ENCODE measurements at regions not wholly inside any gene's neighbourhood (a gene's known extent, or its start where the extent isn't known, plus 50 kb on each side); places are given as distances from the start of the nearest gene placed in this dataset.

DNA sequence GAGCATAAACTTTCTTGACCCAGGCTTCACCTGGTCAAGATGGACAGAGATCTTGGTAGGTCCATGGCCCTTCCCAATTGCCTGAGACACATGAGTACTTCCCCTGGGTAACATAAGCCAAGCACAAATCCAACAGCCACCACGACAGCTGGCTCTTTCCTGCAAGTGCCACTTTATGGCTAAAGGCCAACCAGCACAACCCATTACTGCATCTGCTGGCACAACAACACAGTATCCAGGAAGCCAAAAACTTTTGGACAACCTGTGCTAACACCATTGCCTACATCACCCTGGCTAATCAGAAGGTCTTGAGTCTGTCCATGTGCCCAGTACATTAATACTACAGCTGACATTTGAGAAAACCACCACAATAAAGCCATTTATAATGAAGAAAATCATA is 548.0 kb upstream of the SEMA3D start:
- CTCF ChIA-PET = interaction anchor here (1.1 kb wide), 1 partner anchor 9 kb away, joined by 3 read pairs; no protein-coding TSS in a partner anchor
- WGBS (ENCODE audit: missing lambda C conversion rate) = 90% methylated on average over 1 of the region's 1 CpG

DNA sequence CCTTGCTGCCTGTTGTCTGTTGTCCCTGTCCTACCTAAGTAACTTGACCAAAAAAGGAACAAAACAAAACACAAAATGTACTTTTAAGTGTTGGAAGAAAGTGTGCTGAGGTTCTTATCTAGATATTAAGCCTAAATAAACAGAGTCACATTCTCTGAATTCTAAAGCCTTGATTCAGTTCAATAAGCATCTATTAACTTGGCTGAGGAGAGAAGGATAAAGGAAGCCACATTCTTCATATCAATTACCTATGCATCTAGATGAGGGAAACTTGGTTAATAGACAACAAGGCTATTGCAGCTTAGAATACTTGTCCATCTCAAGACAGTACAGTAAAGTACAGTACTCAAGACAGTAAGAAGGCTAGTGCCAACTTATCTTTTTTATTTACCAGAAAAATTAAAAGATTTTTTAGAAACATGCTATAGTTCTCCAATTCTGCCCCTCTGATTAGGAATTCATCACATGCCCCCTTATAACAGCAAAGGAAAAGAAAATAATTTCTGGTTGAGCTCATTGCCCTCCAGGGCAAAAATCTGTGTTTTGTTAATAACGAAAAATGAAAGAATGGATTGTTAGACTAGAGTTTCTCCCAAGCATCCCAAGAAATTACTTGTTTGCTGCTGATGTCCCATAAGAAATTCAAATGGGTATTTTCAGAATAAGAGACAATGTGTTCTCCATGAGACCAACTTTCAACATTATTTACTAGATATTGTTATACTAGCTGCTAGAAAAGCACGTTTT is 546.5 kb upstream of the SEMA3D start:
- Histone ChIP-seq H3K27ac (peak overlapping the region; percentile 51 to 69; a peak in 5 of 6 replicates), H3K4me1 (peaks cover 35% of the 10 kb centered on the region), H3K4me2 (peak overlapping the region; percentile 55), H3K4me3 (no peak overlapping the region), H3K9me3 (peaks cover 8% of the 10 kb centered on the region; the same call in 1 of the 3 replicates)
- TF ChIP-seq FOSL2 (IDR thresholded peaks at IDR 0.05) = no peak
- peak; percentile 54 for TF ChIP-seq FOSL2 (CRISPR knock-in tag; IDR thresholded peaks at IDR 0.05)
- peak; percentile 42; the same call in 1 of the 2 replicates for TF ChIP-seq JUNB (IDR thresholded peaks at IDR 0.05)
- no peak for TF ChIP-seq TP53 (CRISPR knock-in tag; IDR thresholded peaks at IDR 0.05)
- TF ChIP-seq, protein P1, sequence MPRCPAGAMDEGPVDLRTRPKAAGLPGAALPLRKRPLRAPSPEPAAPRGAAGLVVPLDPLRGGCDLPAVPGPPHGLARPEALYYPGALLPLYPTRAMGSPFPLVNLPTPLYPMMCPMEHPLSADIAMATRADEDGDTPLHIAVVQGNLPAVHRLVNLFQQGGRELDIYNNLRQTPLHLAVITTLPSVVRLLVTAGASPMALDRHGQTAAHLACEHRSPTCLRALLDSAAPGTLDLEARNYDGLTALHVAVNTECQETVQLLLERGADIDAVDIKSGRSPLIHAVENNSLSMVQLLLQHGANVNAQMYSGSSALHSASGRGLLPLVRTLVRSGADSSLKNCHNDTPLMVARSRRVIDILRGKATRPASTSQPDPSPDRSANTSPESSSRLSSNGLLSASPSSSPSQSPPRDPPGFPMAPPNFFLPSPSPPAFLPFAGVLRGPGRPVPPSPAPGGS (IDR thresholded peaks at IDR 0.05) = no peak
- TF ChIP-seq GATA3 (IDR thresholded peaks at IDR 0.05; ENCODE audit: borderline replicate concordance) = peak; percentile 86
- TF ChIP-seq, protein P2, sequence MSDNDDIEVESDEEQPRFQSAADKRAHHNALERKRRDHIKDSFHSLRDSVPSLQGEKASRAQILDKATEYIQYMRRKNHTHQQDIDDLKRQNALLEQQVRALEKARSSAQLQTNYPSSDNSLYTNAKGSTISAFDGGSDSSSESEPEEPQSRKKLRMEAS (IDR thresholded peaks at IDR 0.05) = 0 out of 2 replicates have a peak, but pooled peaks have one; percentile 17
- peak in 1 of 2 experiments; percentile 5; a peak in 1 of 5 replicates for TF ChIP-seq RAD21 (conservative IDR thresholded peaks at IDR 0.05 in 1 of 2, IDR thresholded peaks at IDR 0.05 in 1 of 2)
- TF ChIP-seq EP300 (IDR thresholded peaks at IDR 0.05) = 0 out of 5 replicates have a peak, but pooled peaks of 1 of the 2 experiments have one; percentile 18
- FAIRE-seq (peak; percentile 61), DNase-seq (ENCODE audit: low read depth in 1 of 2, low spot score in 1 of 2) (peak in 1 of 2 experiments; percentile 36), ATAC-seq (peak; percentile 19 to 73; a peak in 3 of 6 replicates)
- POLR2A ChIA-PET = no interaction called here
- CTCF ChIA-PET = no interaction called here
- WGBS (ENCODE audit: missing lambda C conversion rate) = 29% methylated on average over 2 of the region's 2 CpGs

More for the DNA sequence above, 548.0 kb upstream of the SEMA3D start:
- Histone ChIP-seq H3K4me3 (no peak overlapping the region), H3K4me1 (peaks cover 29% of the 10 kb centered on the region), H3K9me3 (peaks cover 3% of the 10 kb centered on the region; the same call in 1 of the 3 replicates), H3K27ac (peak overlapping the region; percentile 51 to 69; a peak in 2 of 6 replicates), H3K4me2 (no peak overlapping the region)
- DNase-seq (ENCODE audit: low read depth in 1 of 2, low spot score in 1 of 2) (no peak), ATAC-seq (no peak), FAIRE-seq (no peak)
- TF ChIP-seq RNF2 (IDR thresholded peaks at IDR 0.05; ENCODE audit: borderline replicate concordance, low read depth) = no peak
- TF ChIP-seq HOXA7 (CRISPR knock-in tag; IDR thresholded peaks at IDR 0.05) = no peak
- TF ChIP-seq JUN (IDR thresholded peaks at IDR 0.05) = no peak
- TF ChIP-seq BHLHE40 (IDR thresholded peaks at IDR 0.05; ENCODE audit: low read depth, low read length) = no peak
- TF ChIP-seq SMC3 (IDR thresholded peaks at IDR 0.05) = no peak
- TF ChIP-seq JUNB (IDR thresholded peaks at IDR 0.05) = no peak
- no peak for TF ChIP-seq MAFK (IDR thresholded peaks at IDR 0.05; ENCODE audit: partially characterized antibody)
- no peak for TF ChIP-seq ZNF302 (CRISPR knock-in tag; IDR thresholded peaks at IDR 0.05)
- TF ChIP-seq RAD21 (conservative IDR thresholded peaks at IDR 0.05 in 1 of 2, IDR thresholded peaks at IDR 0.05 in 1 of 2) = no peak
- no peak for TF ChIP-seq CEBPB (IDR thresholded peaks at IDR 0.05)
- TF ChIP-seq CHD2 (IDR thresholded peaks at IDR 0.05; ENCODE audit: low read length, partially characterized antibody) = no peak
- TF ChIP-seq FOSB (CRISPR knock-in tag; IDR thresholded peaks at IDR 0.05) = no peak
- TF ChIP-seq EHMT2 (IDR thresholded peaks at IDR 0.05; ENCODE audit: low read depth) = no peak
- TF ChIP-seq, protein P3, sequence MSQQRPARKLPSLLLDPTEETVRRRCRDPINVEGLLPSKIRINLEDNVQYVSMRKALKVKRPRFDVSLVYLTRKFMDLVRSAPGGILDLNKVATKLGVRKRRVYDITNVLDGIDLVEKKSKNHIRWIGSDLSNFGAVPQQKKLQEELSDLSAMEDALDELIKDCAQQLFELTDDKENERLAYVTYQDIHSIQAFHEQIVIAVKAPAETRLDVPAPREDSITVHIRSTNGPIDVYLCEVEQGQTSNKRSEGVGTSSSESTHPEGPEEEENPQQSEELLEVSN (IDR thresholded peaks at IDR 0.05; ENCODE audit: borderline replicate concordance, low read depth) = no peak
- TF ChIP-seq, protein P4, sequence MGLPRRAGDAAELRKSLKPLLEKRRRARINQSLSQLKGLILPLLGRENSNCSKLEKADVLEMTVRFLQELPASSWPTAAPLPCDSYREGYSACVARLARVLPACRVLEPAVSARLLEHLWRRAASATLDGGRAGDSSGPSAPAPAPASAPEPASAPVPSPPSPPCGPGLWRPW (IDR thresholded peaks at IDR 0.05) = no peak
- POLR2A ChIA-PET = no interaction called here

Measured in A549 (cell line).